ENCODE measurements at regions not wholly inside any gene's neighbourhood (a gene's known extent, or its start where the extent isn't known, plus 50 kb on each side); places are given as distances from the start of the nearest gene placed in this dataset.

GRCh38 chr2:155022531-155022930 is 324.0 kb downstream of the KCNJ3 start:
- DNase-seq (no peak), ATAC-seq (no peak)
- no peaks in the 10 kb centered on the region for H3K36me3 ChIP-seq
- no peaks in the 10 kb centered on the region for H3K9me3 ChIP-seq
- intact Hi-C loops (cut with DNase I) = no loop called here
- no peak for TF ChIP-seq CTCF (IDR thresholded peaks at IDR 0.05)
- H3K4me1 ChIP-seq = no peaks in the 10 kb centered on the region
- no peak overlapping the region for H3K4me3 ChIP-seq
- H3K27ac ChIP-seq = no peak overlapping the region
- no peaks in the 10 kb centered on the region for H3K27me3 ChIP-seq

- DNase-seq = no peak
- TF ChIP-seq CTCF (IDR thresholded peaks at IDR 0.05) = no peak
- Histone ChIP-seq H3K9me3 (no peaks in the 10 kb centered on the region), H3K27ac (no peak overlapping the region), H3K4me3 (no peak overlapping the region), H3K36me3 (no peaks in the 10 kb centered on the region), H3K4me1 (no peaks in the 10 kb centered on the region), H3K27me3 (no peaks in the 10 kb centered on the region)
- intact Hi-C loops (cut with DNase I) = no loop called here
- no peak for ATAC-seq
These were observed 323.1 kb downstream of the KCNJ3 start for GRCh38 chr2:155021618-155022017.

GRCh38 chr2:155020246-155020645 is 321.8 kb downstream of the KCNJ3 start:
- no peak overlapping the region for H3K27ac ChIP-seq
- no peaks in the 10 kb centered on the region for H3K27me3 ChIP-seq
- no peak overlapping the region for H3K4me3 ChIP-seq
- no peak for DNase-seq
- H3K9me3 ChIP-seq = no peaks in the 10 kb centered on the region
- H3K36me3 ChIP-seq = no peaks in the 10 kb centered on the region
- no peak for TF ChIP-seq CTCF (IDR thresholded peaks at IDR 0.05)
- H3K4me1 ChIP-seq = no peaks in the 10 kb centered on the region
- intact Hi-C loops (cut with DNase I) = no loop called here
- ATAC-seq = no peak

- ATAC-seq (no peak), DNase-seq (no peak)
- H3K4me1 ChIP-seq = no peaks in the 10 kb centered on the region
- intact Hi-C loops (cut with DNase I) = no loop called here
- no peaks in the 10 kb centered on the region for H3K9me3 ChIP-seq
- no peak for TF ChIP-seq CTCF (IDR thresholded peaks at IDR 0.05)
- H3K4me3 ChIP-seq = no peak overlapping the region
- H3K27me3 ChIP-seq = no peaks in the 10 kb centered on the region
- no peaks in the 10 kb centered on the region for H3K36me3 ChIP-seq
- H3K27ac ChIP-seq = no peak overlapping the region
These were observed 312.4 kb downstream of the KCNJ3 start for GRCh38 chr2:155010925-155011324.

GRCh38 chr2:154995361-154995760 is 296.9 kb downstream of the KCNJ3 start:
- Histone ChIP-seq H3K36me3 (no peaks in the 10 kb centered on the region), H3K9me3 (no peaks in the 10 kb centered on the region), H3K4me3 (no peak overlapping the region), H3K27ac (no peak overlapping the region), H3K27me3 (no peaks in the 10 kb centered on the region), H3K4me1 (no peaks in the 10 kb centered on the region)
- no peak for ATAC-seq
- no peak for TF ChIP-seq CTCF (IDR thresholded peaks at IDR 0.05)
- no peak for DNase-seq
- intact Hi-C loops (cut with DNase I) = no loop called here

- no peak for TF ChIP-seq CTCF (IDR thresholded peaks at IDR 0.05)
- H3K9me3 ChIP-seq = no peaks in the 10 kb centered on the region
- H3K4me3 ChIP-seq = no peak overlapping the region
- H3K36me3 ChIP-seq = no peaks in the 10 kb centered on the region
- ATAC-seq (no peak), DNase-seq (no peak)
- intact Hi-C loops (cut with DNase I) = no loop called here
- no peak overlapping the region for H3K27ac ChIP-seq
- H3K27me3 ChIP-seq = no peaks in the 10 kb centered on the region
- H3K4me1 ChIP-seq = no peaks in the 10 kb centered on the region
These were observed 294.3 kb downstream of the KCNJ3 start for GRCh38 chr2:154992826-154993225.

All from upper lobe of right lung (tissue), 1 donor.